Neural progenitor cell (in vitro differentiated cells): ENCODE measurements at regions not wholly inside any gene's neighbourhood (a gene's known extent, or its start where the extent isn't known, plus 50 kb on each side); places are given as distances from the start of the nearest gene placed in this dataset.

Source experiments
- DNase-seq: peaks from one replicate; pipeline ENCODE4 v3.0.0-alpha.2; 2016; ENCODE audit warnings: low spot score
- H2AFZ ChIP-seq: fragments of 200-600 bp; sonication (generic); replicated peaks from 2 replicates; pipeline ENCODE4 v1.6.1; 2016; ENCODE audit warnings: antibody characterized with exemption
- H3F3A ChIP-seq: fragments of 200-600 bp; sonication (generic); 2 replicates; pipeline ENCODE4 v1.6.1; 2016; ENCODE audit warnings: antibody characterized with exemption, low read depth
- H3K27ac ChIP-seq: fragments of 200-600 bp; sonication (generic); 2 replicates; pipeline ENCODE4 v1.5.1; 2016; ENCODE audit warnings: mild to moderate bottlenecking
- H3K27me3 ChIP-seq: fragments of 200-600 bp; sonication (generic); 2 replicates; pipeline ENCODE4 v1.6.1; 2016; ENCODE audit warnings: mild to moderate bottlenecking, moderate library complexity
- H3K36me3 ChIP-seq: fragments of 200-600 bp; sonication (generic); 2 replicates; pipeline ENCODE4 v1.5.1; 2016
- H3K4me1 ChIP-seq: fragments of 200-600 bp; sonication (generic); 2 replicates; pipeline ENCODE4 v1.6.1; 2016; ENCODE audit warnings: mixed run types
- H3K4me2 ChIP-seq: fragments of 200-600 bp; sonication (generic); 2 replicates; pipeline ENCODE4 v1.6.1; 2016
- H3K4me3 ChIP-seq: fragments of 200-600 bp; sonication (generic); 2 replicates; pipeline ENCODE4 v1.5.1; 2016
- H3K79me2 ChIP-seq: fragments of 200-600 bp; sonication (generic); 2 replicates; pipeline ENCODE4 v1.6.1; 2016; ENCODE audit warnings: low read depth
- H3K9ac ChIP-seq: fragments of 200-600 bp; sonication (generic); 2 replicates; pipeline ENCODE4 v1.6.1; 2016
- H3K9me3 ChIP-seq: fragments of 200-600 bp; sonication (generic); 2 replicates; pipeline ENCODE4 v1.5.1; 2016; ENCODE audit warnings: low read depth
- H4K20me1 ChIP-seq: fragments of 200-600 bp; sonication (generic); 2 replicates; pipeline ENCODE4 v1.6.1; 2016; ENCODE audit warnings: low read depth
- H3K27ac Mint-ChIP-seq: 3 replicates; pipeline ENCODE4 v1.8.0; 2021; ENCODE audit warnings: mixed read lengths
- H3K27me3 Mint-ChIP-seq: 2 replicates; pipeline ENCODE4 v1.8.0; 2022; ENCODE audit warnings: low read depth, mild to moderate bottlenecking, inconsistent platforms, moderate library complexity, mixed read lengths; ENCODE audit not compliant: insufficient read depth
- H3K36me3 Mint-ChIP-seq: 3 replicates; pipeline ENCODE4 v1.8.0; 2021; ENCODE audit warnings: mixed read lengths
- H3K4me1 Mint-ChIP-seq: 3 replicates; pipeline ENCODE4 v1.8.0; 2021; ENCODE audit warnings: mixed read lengths
- H3K4me3 Mint-ChIP-seq: 3 replicates; pipeline ENCODE4 v1.8.0; 2021; ENCODE audit warnings: mild to moderate bottlenecking, moderate library complexity, mixed read lengths
- H3K9me3 Mint-ChIP-seq: 3 replicates; pipeline ENCODE4 v1.8.0; 2020; ENCODE audit warnings: mixed read lengths
- CTCF ChIP-seq: fragments of 200-600 bp; sonication (generic); IDR thresholded peaks from 2 replicates; pipeline ENCODE4 v1.5.1; 2017; ENCODE audit warnings: antibody characterized with exemption, mild to moderate bottlenecking
- EZH2 ChIP-seq: fragments of 200-600 bp; sonication (generic); IDR thresholded peaks from 2 replicates; pipeline ENCODE4 v1.6.1; 2017; ENCODE audit warnings: antibody characterized with exemption, mild to moderate bottlenecking, moderate library complexity
- EZH2phosphoT487 ChIP-seq: fragments of 200-600 bp; sonication (generic); IDR thresholded peaks from 2 replicates; pipeline ENCODE4 v1.6.1; 2017; ENCODE audit warnings: antibody characterized with exemption

- no peak overlapping the region for H3K4me2 ChIP-seq
- DNase-seq, result no peak
- Mint-ChIP-seq H3K36me3 (no peaks in the 10 kb centered on the region), H3K4me3 (no peak overlapping the region), H3K27ac (no peak overlapping the region), H3K4me1 (peaks cover 12% of the 10 kb centered on the region), H3K27me3 (peaks cover 8% of the 10 kb centered on the region), H3K9me3 (peaks cover 2% of the 10 kb centered on the region)
- H3F3A ChIP-seq, result no peaks in the 10 kb centered on the region
- no peaks in the 10 kb centered on the region for H3K36me3 ChIP-seq
- no peak overlapping the region for H3K27ac ChIP-seq
- H3K9me3 ChIP-seq, result no peaks in the 10 kb centered on the region
- TF ChIP-seq EZH2 (no peak), EZH2phosphoT487 (no peak), CTCF (no peak)
- H3K4me1 ChIP-seq, result no peaks in the 10 kb centered on the region
- H3K4me3 ChIP-seq, result no peak overlapping the region
- H3K9ac ChIP-seq, result no peak overlapping the region
- no peak overlapping the region for H2AFZ ChIP-seq
- H3K79me2 ChIP-seq, result no peaks in the 10 kb centered on the region
- H4K20me1 ChIP-seq, result no peaks in the 10 kb centered on the region
- no peaks in the 10 kb centered on the region for H3K27me3 ChIP-seq
Measured at GRCh38 chr10:130358981-130359650, 222.9 kb downstream of the GLRX3 start.

GRCh38 chr10:130359711-130360110, 223.5 kb downstream of the GLRX3 start:
- no peaks in the 10 kb centered on the region for H3K9me3 ChIP-seq
- Mint-ChIP-seq H3K4me1 (peaks cover 7% of the 10 kb centered on the region), H3K27me3 (peaks cover 8% of the 10 kb centered on the region), H3K9me3 (peaks cover 2% of the 10 kb centered on the region), H3K27ac (no peak overlapping the region), H3K4me3 (no peak overlapping the region), H3K36me3 (no peaks in the 10 kb centered on the region)
- H3F3A ChIP-seq, result no peaks in the 10 kb centered on the region
- TF ChIP-seq EZH2phosphoT487 (no peak), EZH2 (no peak), CTCF (no peak)
- no peaks in the 10 kb centered on the region for H3K4me1 ChIP-seq
- no peak overlapping the region for H3K4me3 ChIP-seq
- no peaks in the 10 kb centered on the region for H3K27me3 ChIP-seq
- H3K36me3 ChIP-seq, result no peaks in the 10 kb centered on the region
- H3K79me2 ChIP-seq, result no peaks in the 10 kb centered on the region
- no peak overlapping the region for H3K9ac ChIP-seq
- no peak overlapping the region for H2AFZ ChIP-seq
- H3K27ac ChIP-seq, result no peak overlapping the region
- H4K20me1 ChIP-seq, result no peaks in the 10 kb centered on the region
- no peak for DNase-seq
- no peak overlapping the region for H3K4me2 ChIP-seq

- Mint-ChIP-seq H3K27me3 (peaks cover 8% of the 10 kb centered on the region), H3K27ac (no peak overlapping the region), H3K4me1 (peaks cover 3% of the 10 kb centered on the region), H3K9me3 (peaks cover 2% of the 10 kb centered on the region), H3K36me3 (no peaks in the 10 kb centered on the region), H3K4me3 (no peak overlapping the region)
- H3K36me3 ChIP-seq, result no peaks in the 10 kb centered on the region
- no peak overlapping the region for H3K4me3 ChIP-seq
- H3K27ac ChIP-seq, result no peak overlapping the region
- no peaks in the 10 kb centered on the region for H3F3A ChIP-seq
- H3K27me3 ChIP-seq, result no peaks in the 10 kb centered on the region
- H4K20me1 ChIP-seq, result no peaks in the 10 kb centered on the region
- no peak for TF ChIP-seq CTCF
- no peak for TF ChIP-seq EZH2phosphoT487
- no peak for TF ChIP-seq EZH2
- no peaks in the 10 kb centered on the region for H3K4me1 ChIP-seq
- no peaks in the 10 kb centered on the region for H3K79me2 ChIP-seq
- H3K9ac ChIP-seq, result no peak overlapping the region
- H2AFZ ChIP-seq, result no peak overlapping the region
- no peaks in the 10 kb centered on the region for H3K9me3 ChIP-seq
- no peak for DNase-seq
- no peak overlapping the region for H3K4me2 ChIP-seq
Measured at GRCh38 chr10:130360826-130361311, 224.7 kb downstream of the GLRX3 start.
